Glomerular endothelial cell (primary cell): ENCODE measurements at regions not wholly inside any gene's neighbourhood (a gene's known extent, or its start where the extent isn't known, plus 50 kb on each side); places are given as distances from the start of the nearest gene placed in this dataset.

Source experiments
- DNase-seq: peaks from one replicate; pipeline ENCODE4 v3.0.0-alpha.2; 2011; ENCODE audit warnings: low read depth, low spot score; ENCODE audit errors: extremely low read depth

DNA sequence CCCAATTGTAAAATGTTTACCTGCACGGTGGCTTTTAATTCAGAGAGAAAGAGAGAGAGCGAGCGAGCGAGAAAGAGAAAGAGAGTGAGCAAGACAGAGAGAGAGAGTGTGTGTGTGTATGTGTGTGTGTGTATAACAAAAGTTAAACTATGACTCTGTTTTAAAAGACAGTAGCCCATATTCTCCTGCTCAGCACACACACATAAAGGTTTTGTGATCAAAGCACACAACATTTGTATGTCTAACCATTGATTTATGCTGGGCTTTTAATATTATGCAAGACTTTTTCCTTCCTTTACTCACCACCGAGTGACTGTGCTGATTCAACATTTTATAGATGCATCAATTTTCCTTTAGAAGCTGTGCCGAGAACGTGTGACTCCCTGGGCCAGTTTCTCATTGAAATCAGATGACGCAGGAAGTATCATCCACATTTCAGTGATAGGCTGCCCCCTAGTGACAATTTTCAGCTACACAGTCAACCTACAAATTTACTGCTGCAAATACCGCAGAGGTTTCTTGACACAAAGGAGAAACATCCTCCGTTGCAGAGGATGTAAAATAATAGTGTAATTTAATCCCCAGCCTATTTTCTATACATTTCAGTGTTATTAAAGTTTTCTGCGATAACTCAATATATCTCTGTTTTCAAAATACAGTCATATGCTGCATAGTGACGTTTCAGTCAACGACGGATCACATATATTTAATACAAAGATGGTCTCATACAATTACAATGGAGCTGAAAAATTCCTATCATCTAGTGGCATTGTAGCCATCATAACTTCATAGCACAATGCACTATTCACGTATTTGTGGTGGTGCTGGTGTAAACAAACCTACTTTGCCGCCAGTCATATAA, 165.9 kb upstream of the TANK start:
- peak; percentile 64 for DNase-seq

- DNase-seq: no peak
Measured at GRCh38 chr2:160996584-160996983, 163.6 kb upstream of the TANK start.

DNA sequence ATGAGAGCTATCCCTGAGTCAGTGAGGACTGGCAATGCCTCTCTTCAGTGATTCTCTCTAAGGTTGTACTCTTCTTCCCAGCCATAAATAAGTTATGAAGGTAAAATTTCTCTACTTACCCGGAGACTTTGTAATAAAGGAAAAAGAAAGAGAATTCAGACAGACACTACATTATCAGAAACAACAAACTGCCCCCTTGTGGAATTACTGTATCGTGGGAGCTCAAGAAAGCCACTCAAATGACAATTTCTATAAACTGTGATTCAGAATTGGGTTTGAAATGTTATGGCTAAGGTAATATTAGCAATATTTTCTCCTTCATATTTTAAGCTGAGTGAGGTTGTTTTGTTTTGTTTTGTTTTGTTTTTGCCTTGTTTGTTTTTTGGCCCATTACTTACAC, 155.8 kb upstream of the TANK start:
- no peak for DNase-seq

- DNase-seq: no peak
Measured at GRCh38 chr2:161005170-161005569, 155.1 kb upstream of the TANK start.

DNA sequence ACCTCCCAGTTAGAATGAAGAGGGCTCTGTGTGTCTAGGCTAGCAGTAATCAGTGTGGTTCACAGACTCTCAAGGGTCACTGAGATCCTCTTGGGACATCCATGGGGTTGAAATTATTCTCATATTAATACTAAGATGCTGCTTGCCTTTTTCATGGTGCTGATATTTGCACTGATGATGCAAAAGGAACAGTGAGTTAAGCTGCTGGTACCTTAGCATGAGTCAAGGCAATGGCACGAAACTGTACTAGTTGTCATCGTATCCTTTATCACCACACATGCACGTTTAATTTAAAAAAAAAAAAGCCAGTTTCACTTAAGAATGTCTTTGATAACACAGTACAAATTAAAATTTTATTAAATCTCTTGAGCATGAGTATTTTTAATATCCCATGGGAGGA, 151.9 kb upstream of the TANK start:
- no peak for DNase-seq

DNA sequence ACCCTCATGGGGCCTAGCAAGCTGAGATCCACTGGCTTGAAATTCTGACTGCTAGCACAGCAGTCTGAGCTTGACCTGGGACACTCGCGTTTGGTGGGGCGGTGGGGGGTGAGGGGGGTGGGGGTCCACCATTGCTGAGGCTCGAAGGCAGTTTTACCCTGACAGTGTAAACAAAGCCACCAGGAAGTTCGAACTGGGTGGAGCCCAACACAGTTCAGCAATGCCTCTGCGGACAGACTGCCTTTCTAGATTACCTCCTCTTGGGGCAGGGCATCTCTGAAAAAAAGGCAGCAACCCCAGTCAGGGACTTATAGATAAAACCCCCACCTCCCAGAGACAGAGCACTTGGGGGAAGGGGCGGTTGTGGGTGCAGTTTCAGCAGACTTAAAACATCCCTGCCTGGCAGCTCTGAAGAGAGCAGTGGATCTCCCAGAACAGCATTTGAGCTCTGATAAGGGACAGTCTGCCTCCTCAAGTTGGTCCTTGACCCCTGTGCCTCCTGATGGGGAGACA, 149.7 kb upstream of the TANK start:
- DNase-seq: no peak

GRCh38 chr2:161017780-161018470, 142.3 kb upstream of the TANK start:
- DNase-seq: no peak

- DNase-seq: no peak
Measured at GRCh38 chr2:161019311-161019710, 140.9 kb upstream of the TANK start.

- DNase-seq: no peak
Measured at GRCh38 chr2:161020437-161020836, 139.8 kb upstream of the TANK start.

- DNase-seq: no peak
Measured at GRCh38 chr2:161028581-161028980, 131.6 kb upstream of the TANK start.

- DNase-seq: no peak
Measured at GRCh38 chr2:161029321-161029720, 130.9 kb upstream of the TANK start.

DNA sequence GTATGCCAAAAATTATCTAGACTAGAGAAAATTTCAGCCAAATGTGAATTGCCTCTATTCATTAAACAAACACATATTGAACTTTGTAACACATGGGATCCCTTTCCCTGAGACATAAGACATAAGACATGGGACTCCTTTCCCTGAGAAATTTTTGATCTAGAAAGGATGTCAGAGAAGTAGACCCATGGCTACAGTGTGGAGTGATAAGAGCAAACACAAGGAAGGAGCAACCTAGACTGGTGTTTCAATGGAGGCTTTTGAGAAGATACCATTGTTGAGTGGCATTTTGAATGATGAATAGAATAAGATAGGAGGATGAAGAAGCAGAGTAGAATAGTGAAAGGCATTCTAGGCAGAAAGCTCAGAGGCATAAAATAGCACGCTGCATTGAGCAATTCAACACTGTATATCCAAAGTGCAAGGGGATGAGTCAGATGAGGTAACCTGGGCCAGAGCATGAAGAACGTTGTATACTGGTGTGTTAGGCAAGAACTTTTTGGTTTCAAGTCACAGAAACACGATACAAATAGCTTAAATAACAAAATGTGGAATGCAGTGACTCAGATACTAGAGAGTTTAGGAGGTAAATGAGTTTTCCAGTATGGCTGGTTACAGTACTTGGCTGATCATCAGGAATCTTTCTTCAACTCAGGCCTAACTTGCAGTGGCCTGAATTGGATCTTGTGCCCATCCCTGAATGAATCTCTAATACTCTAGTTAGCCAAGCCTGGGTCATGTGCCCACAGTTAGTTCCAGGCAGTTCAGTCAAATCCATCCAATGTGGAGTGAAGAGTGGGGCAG, 129.8 kb upstream of the TANK start:
- DNase-seq: no peak

DNA sequence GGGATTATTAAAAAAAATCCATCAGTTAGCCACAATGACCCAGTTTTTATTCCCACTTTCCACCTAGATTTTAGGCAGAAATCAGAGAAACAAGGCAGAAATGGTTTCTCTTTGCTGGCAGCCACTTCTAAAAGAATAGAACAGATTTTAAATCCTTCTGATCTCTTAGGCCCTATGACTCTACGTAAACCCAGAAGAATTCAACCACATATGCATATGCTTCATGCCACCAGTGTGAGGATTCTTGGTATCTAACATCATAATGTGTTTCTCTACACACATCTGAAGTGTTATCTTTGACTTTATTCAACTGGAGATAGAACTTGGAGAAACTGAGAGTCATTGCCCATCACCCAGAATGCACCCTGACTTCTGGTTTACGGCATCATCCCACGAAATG, 128.7 kb upstream of the TANK start:
- no peak for DNase-seq

DNA sequence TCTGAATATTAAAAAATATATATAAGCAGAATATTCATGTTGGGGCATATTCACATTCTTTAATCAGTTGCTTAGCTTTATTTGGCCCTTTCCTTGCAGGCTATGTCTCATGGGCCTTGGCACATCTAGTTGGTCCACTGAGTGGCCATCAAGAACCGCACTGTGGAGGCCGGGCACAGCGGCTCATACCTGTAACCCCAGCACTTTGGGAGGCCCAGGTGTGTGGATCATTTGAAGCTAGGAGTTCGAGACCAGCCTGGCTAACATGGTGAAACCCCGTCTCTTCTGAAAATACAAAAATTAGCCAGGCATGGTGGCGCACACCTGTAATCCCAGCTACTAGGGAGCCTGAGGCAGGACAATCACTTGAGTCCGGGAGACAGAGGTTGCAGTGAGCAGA, 127.6 kb upstream of the TANK start:
- DNase-seq: no peak

- DNase-seq: no peak
Measured at GRCh38 chr2:161033059-161033660, 127.1 kb upstream of the TANK start.

- DNase-seq: no peak
Measured at GRCh38 chr2:161036926-161037325, 123.3 kb upstream of the TANK start.

- DNase-seq: no peak
Measured at GRCh38 chr2:161039071-161039470, 121.2 kb upstream of the TANK start.

GRCh38 chr2:161041356-161041755, 118.9 kb upstream of the TANK start:
- DNase-seq: no peak

DNA sequence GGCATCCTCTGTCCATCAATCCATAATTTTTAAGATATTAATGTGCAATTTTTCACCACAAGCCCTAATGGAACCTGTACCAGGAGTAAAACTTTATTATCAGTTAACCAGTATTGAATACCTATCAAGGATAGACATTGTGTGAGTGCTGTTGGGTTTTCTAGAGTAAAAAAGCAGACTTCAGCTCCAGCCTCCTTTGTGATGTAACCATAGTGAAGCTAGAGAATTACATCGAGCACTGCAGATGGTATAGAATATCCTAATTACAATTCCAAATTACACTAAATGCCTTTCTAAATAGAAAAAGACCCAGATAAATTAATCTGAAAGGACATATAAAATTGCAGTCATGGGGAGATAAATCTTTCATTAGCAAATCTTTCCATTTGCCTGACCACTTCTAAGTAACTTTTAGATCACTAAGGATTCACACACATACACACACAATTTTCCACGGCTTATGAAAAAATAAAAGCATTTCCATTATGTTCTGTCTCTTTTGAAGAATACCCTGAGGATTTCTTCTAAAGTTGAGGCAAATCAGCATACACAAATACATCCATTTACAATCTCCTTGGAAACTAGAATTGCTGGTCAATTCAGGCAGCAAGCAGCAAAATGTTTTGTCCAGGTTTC, 117.1 kb upstream of the TANK start:
- DNase-seq: no peak

GRCh38 chr2:161044095-161044865, 115.9 kb upstream of the TANK start:
- DNase-seq: no peak
